Calu3 (cell line): ENCODE measurements at regions not wholly inside any gene's neighbourhood (a gene's known extent, or its start where the extent isn't known, plus 50 kb on each side); places are given as distances from the start of the nearest gene placed in this dataset.

Experiments
- BruUV-seq: library from RNA; stranded (reverse); fragments of 400-500 nt; replicated peaks from 2 replicates; lab custom pipeline; 2021; lab: Mats Ljungman, UMichigan
- CTCF ChIA-PET: fragments of 300-600 bp; sonication (Branson Sonifier 250); formaldehyde crosslinking; loops from one replicate; lab custom pipeline; 2022; ENCODE audit warnings: antibody characterized with exemption; lab: Charles Lee
- DNase-seq: peaks from one replicate; pipeline ENCODE4 v3.0.0; 2022
- H3K27ac Mint-ChIP-seq: one replicate; pipeline ENCODE4 v1.8.0; 2022; ENCODE audit warnings: mixed read lengths; ENCODE audit not compliant: unreplicated experiment
- H3K27me3 Mint-ChIP-seq: one replicate; pipeline ENCODE4 v1.8.0; 2022; ENCODE audit warnings: mixed read lengths; ENCODE audit not compliant: unreplicated experiment
- H3K36me3 Mint-ChIP-seq: one replicate; pipeline ENCODE4 v1.8.0; 2022; ENCODE audit warnings: mild to moderate bottlenecking, moderate library complexity, mixed read lengths; ENCODE audit not compliant: insufficient read depth, unreplicated experiment
- H3K4me1 Mint-ChIP-seq: one replicate; pipeline ENCODE4 v1.8.0; 2022; ENCODE audit warnings: mild to moderate bottlenecking, low read depth, mixed read lengths; ENCODE audit not compliant: unreplicated experiment
- H3K4me3 Mint-ChIP-seq: one replicate; pipeline ENCODE4 v1.8.0; 2022; ENCODE audit warnings: mild to moderate bottlenecking, low read depth, moderate library complexity, mixed read lengths; ENCODE audit not compliant: unreplicated experiment
- H3K9me3 Mint-ChIP-seq: one replicate; pipeline ENCODE4 v1.8.0; 2022; ENCODE audit warnings: low read depth, mixed read lengths; ENCODE audit not compliant: unreplicated experiment
- CTCF ChIP-seq: fragments of 200-600 bp; IDR thresholded peaks from one replicate; pipeline ENCODE4 v1.8.0; 2022; ENCODE audit warnings: antibody characterized with exemption; ENCODE audit not compliant: unreplicated experiment
- intact Hi-C: fragments of 100-400 bp; cut with micrococcal nuclease; formaldehyde crosslinking; loops from one replicate; pipeline ENCODE4 v1.10.0; 2022; ENCODE audit not compliant: unreplicated experiment

- H3K4me1 Mint-ChIP-seq = no peaks in the 10 kb centered on the region
- no peaks in the 10 kb centered on the region for H3K27me3 Mint-ChIP-seq
- H3K36me3 Mint-ChIP-seq = no peaks in the 10 kb centered on the region
- CTCF ChIA-PET = no interaction called here
- no TSS peak for BruUV-seq
- DNase-seq = no peak
- no peak overlapping the region for H3K4me3 Mint-ChIP-seq
- no peaks in the 10 kb centered on the region for H3K9me3 Mint-ChIP-seq
- intact Hi-C loops = no loop called here
- no peak overlapping the region for H3K27ac Mint-ChIP-seq
- TF ChIP-seq CTCF = no peak
Measured at GRCh38 chr7:84393786-84394185, 199.2 kb upstream of the SEMA3A start.

GRCh38 chr7:84390845-84391244 lies 196.3 kb upstream of the SEMA3A start:
- intact Hi-C loops = no loop called here
- TF ChIP-seq CTCF = no peak
- DNase-seq = no peak
- no peaks in the 10 kb centered on the region for H3K27me3 Mint-ChIP-seq
- no peaks in the 10 kb centered on the region for H3K36me3 Mint-ChIP-seq
- no peaks in the 10 kb centered on the region for H3K9me3 Mint-ChIP-seq
- H3K4me1 Mint-ChIP-seq = no peaks in the 10 kb centered on the region
- CTCF ChIA-PET = no interaction called here
- BruUV-seq = no TSS peak
- H3K4me3 Mint-ChIP-seq = no peak overlapping the region
- H3K27ac Mint-ChIP-seq = no peak overlapping the region

- Mint-ChIP-seq H3K27me3 (no peaks in the 10 kb centered on the region), H3K4me1 (no peaks in the 10 kb centered on the region), H3K36me3 (no peaks in the 10 kb centered on the region), H3K9me3 (no peaks in the 10 kb centered on the region), H3K27ac (no peak overlapping the region), H3K4me3 (no peak overlapping the region)
- CTCF ChIA-PET = no interaction called here
- no TSS peak for BruUV-seq
- intact Hi-C loops = no loop called here
- DNase-seq = no peak
- no peak for TF ChIP-seq CTCF
Measured at GRCh38 chr7:84389242-84389641, 194.7 kb upstream of the SEMA3A start.

- no peak overlapping the region for H3K27ac Mint-ChIP-seq
- H3K9me3 Mint-ChIP-seq = no peaks in the 10 kb centered on the region
- no peak overlapping the region for H3K4me3 Mint-ChIP-seq
- no peak for TF ChIP-seq CTCF
- H3K27me3 Mint-ChIP-seq = no peaks in the 10 kb centered on the region
- H3K36me3 Mint-ChIP-seq = no peaks in the 10 kb centered on the region
- H3K4me1 Mint-ChIP-seq = no peaks in the 10 kb centered on the region
- DNase-seq = no peak
- CTCF ChIA-PET = no interaction called here
- no TSS peak for BruUV-seq
- intact Hi-C loops = no loop called here
Measured at GRCh38 chr7:84387595-84387994, 193.0 kb upstream of the SEMA3A start.
